CD14-positive monocyte (primary cell): ENCODE measurements at regions not wholly inside any gene's neighbourhood (a gene's known extent, or its start where the extent isn't known, plus 50 kb on each side); places are given as distances from the start of the nearest gene placed in this dataset.
A peak's percentile ranks its signal among the peaks of the same experiment; 100 is the strongest.

ENCODE experiments used
- DNase-seq, 3 donors: peaks; one replicate each; pipeline ENCODE4 v3.0.0-alpha.2; 2011 to 2022
- H2AFZ ChIP-seq: 2 replicates; pipeline ENCODE4 v1.6.0; 2012; ENCODE audit warnings: mild to moderate bottlenecking, low read depth, low read length, inconsistent platforms; ENCODE audit not compliant: insufficient read depth, poor library complexity, severe bottlenecking
- H3K27ac ChIP-seq, 2 donors: 1 replicate in 1 of 2; 2 replicates in 1 of 2; pipeline ENCODE4 v1.5.1; 2012 to 2013; ENCODE audit warnings: low read length in 2 of 2, control low read depth in 1 of 2, inconsistent platforms in 1 of 2, low read depth in 1 of 2, mild to moderate bottlenecking in 1 of 2
- H3K27me3 ChIP-seq, 2 donors: one replicate each; pipeline versions ENCODE4 v1.6.0 to v1.6.1; 2011 to 2013; ENCODE audit warnings: low read length in 2 of 2; ENCODE audit not compliant: control insufficient read depth in 2 of 2, insufficient read depth in 2 of 2
- H3K36me3 ChIP-seq, 2 donors: replicated peaks in 1 of 2; 1 replicate in 1 of 2; 2 replicates in 1 of 2; pipeline versions ENCODE4 v1.5.1 to v1.6.1; 2012 to 2013; ENCODE audit warnings: low read length in 2 of 2, control low read depth in 1 of 2, inconsistent platforms in 1 of 2, mild to moderate bottlenecking in 1 of 2; ENCODE audit not compliant: insufficient read depth in 2 of 2, control insufficient read depth in 1 of 2
- H3K4me1 ChIP-seq, 2 donors: 1 replicate in 1 of 2; 2 replicates in 1 of 2; pipeline versions ENCODE4 v1.5.1 to v1.6.1; 2012 to 2013; ENCODE audit warnings: low read length in 2 of 2, control low read depth in 1 of 2, inconsistent platforms in 1 of 2, mild to moderate bottlenecking in 1 of 2, moderate library complexity in 1 of 2; ENCODE audit not compliant: insufficient read depth in 2 of 2, control insufficient read depth in 1 of 2
- H3K4me2 ChIP-seq: replicated peaks from 2 replicates; pipeline ENCODE3; 2012; ENCODE audit warnings: low read length, moderate library complexity, mild to moderate bottlenecking; ENCODE audit not compliant: poor library complexity, severe bottlenecking; ENCODE audit errors: extremely low read depth
- H3K4me3 ChIP-seq, 3 experiments: fragments of 200-600 bp in 1 of 3; sonication (generic) in 1 of 3; replicated peaks in 1 of 3; 1 replicate in 2 of 3; 2 replicates in 1 of 3; pipeline ENCODE4 v1.5.1; 2011 to 2013; ENCODE audit warnings: low read length in 3 of 3, mild to moderate bottlenecking in 3 of 3, control low read depth in 2 of 3, low read depth in 2 of 3, inconsistent platforms in 1 of 3, moderate library complexity in 1 of 3
- H3K79me2 ChIP-seq: 2 replicates; pipeline ENCODE4 v1.6.0; 2012; ENCODE audit warnings: mild to moderate bottlenecking, control low read depth, inconsistent platforms, low read length, moderate library complexity; ENCODE audit not compliant: insufficient read depth
- H3K9ac ChIP-seq: 2 replicates; pipeline ENCODE4 v1.6.0; 2017; ENCODE audit warnings: low read length, mild to moderate bottlenecking; ENCODE audit not compliant: insufficient read depth, poor library complexity, severe bottlenecking
- H3K9me3 ChIP-seq, 2 donors: replicated peaks in 1 of 2; 1 replicate in 1 of 2; 2 replicates in 1 of 2; pipeline versions ENCODE4 v1.5.1 to v1.6.1; 2012 to 2013; ENCODE audit warnings: low read length in 2 of 2, control low read depth in 1 of 2; ENCODE audit not compliant: control insufficient read depth in 1 of 2, insufficient read depth in 1 of 2
- H4K20me1 ChIP-seq: 2 replicates; pipeline ENCODE4 v1.6.0; 2012; ENCODE audit warnings: mild to moderate bottlenecking, low read length, control low read depth, moderate library complexity; ENCODE audit not compliant: insufficient read depth
- H3K27ac Mint-ChIP-seq, 7 donors: one replicate each; pipeline ENCODE4 v1.8.0; 2020; ENCODE audit warnings: mild to moderate bottlenecking in 7 of 7, mixed read lengths in 7 of 7, moderate library complexity in 6 of 7, inconsistent platforms in 2 of 7
- H3K27me3 Mint-ChIP-seq, 3 donors: one replicate each; pipeline ENCODE4 v1.8.0; 2021 to 2022; ENCODE audit warnings: low read depth in 3 of 3, mild to moderate bottlenecking in 3 of 3, mixed read lengths in 3 of 3, moderate library complexity in 3 of 3, inconsistent platforms in 1 of 3
- H3K36me3 Mint-ChIP-seq, 2 donors: one replicate each; pipeline ENCODE4 v1.8.0; 2020; ENCODE audit warnings: mixed read lengths in 2 of 2, inconsistent platforms in 1 of 2, mild to moderate bottlenecking in 1 of 2
- H3K4me1 Mint-ChIP-seq: one replicate; pipeline ENCODE4 v1.8.0; 2020; ENCODE audit warnings: mild to moderate bottlenecking, mixed read lengths
- H3K4me3 Mint-ChIP-seq, 2 donors: one replicate each; pipeline ENCODE4 v1.8.0; 2020; ENCODE audit warnings: mild to moderate bottlenecking in 2 of 2, mixed read lengths in 2 of 2, moderate library complexity in 1 of 2
- H3K9me3 Mint-ChIP-seq, 7 donors: one replicate each; pipeline ENCODE4 v1.8.0; 2020 to 2022; ENCODE audit warnings: mixed read lengths in 7 of 7, mild to moderate bottlenecking in 6 of 7, moderate library complexity in 6 of 7, inconsistent platforms in 2 of 7
- CTCF ChIP-seq: fragments of 200-600 bp; IDR thresholded peaks from one replicate; pipeline ENCODE4 v1.8.0; 2022; ENCODE audit warnings: antibody characterized with exemption, mild to moderate bottlenecking
- WGBS: methylation state at CpG from one replicate; pipeline ENCODE4 v1.1.5; 2013; ENCODE audit warnings: missing lambda C conversion rate; ENCODE audit not compliant: insufficient coverage; 5-methylcytosine and 5-hydroxymethylcytosine counted together
- intact Hi-C, 2 donors: fragments of 100-400 bp; cut with micrococcal nuclease; formaldehyde crosslinking; loops; one replicate each; pipeline versions ENCODE4 v1.15.0 to v1.15.1; 2023

GRCh38 chr17:73765824-73766563, 121.7 kb upstream of the SDK2 start:
- Histone ChIP-seq H3K79me2 (no peaks in the 10 kb centered on the region), H3K27me3 (no peaks in the 10 kb centered on the region), H3K9me3 (no peaks in the 10 kb centered on the region), H3K36me3 (no peaks in the 10 kb centered on the region), H4K20me1 (no peaks in the 10 kb centered on the region), H3K4me1 (peaks cover 0 to 5% of the 10 kb centered on the region in 2 donors), H3K4me2 (no peak overlapping the region), H3K4me3 (no peak overlapping the region), H3K27ac (no peak overlapping the region), H3K9ac (no peak overlapping the region), H2AFZ (no peak overlapping the region)
- Mint-ChIP-seq H3K27ac (peak overlapping the region in 2 of 7 donors; percentile 48 to 70), H3K4me1 (peaks cover 7% of the 10 kb centered on the region), H3K36me3 (no peaks in the 10 kb centered on the region), H3K27me3 (peaks cover 4 to 23% (median 12%) of the 10 kb centered on the region in 3 donors), H3K9me3 (peaks cover 0 to 1% (median 0%) of the 10 kb centered on the region in 7 donors), H3K4me3 (no peak overlapping the region)
- intact Hi-C loops, result no loop called here
- no peak for DNase-seq
- TF ChIP-seq CTCF, result no peak
- WGBS, result 80% methylated on average over 10 of the region's 17 CpGs

- Histone ChIP-seq H3K79me2 (no peaks in the 10 kb centered on the region), H2AFZ (no peak overlapping the region), H3K4me1 (peaks cover 0 to 5% of the 10 kb centered on the region in 2 donors), H3K27me3 (no peaks in the 10 kb centered on the region), H4K20me1 (no peaks in the 10 kb centered on the region), H3K9me3 (no peaks in the 10 kb centered on the region), H3K36me3 (no peaks in the 10 kb centered on the region), H3K27ac (no peak overlapping the region), H3K4me3 (no peak overlapping the region), H3K9ac (no peak overlapping the region), H3K4me2 (no peak overlapping the region)
- peaks cover 0 to 1% (median 0%) of the 10 kb centered on the region in 7 donors for H3K9me3 Mint-ChIP-seq
- intact Hi-C loops, result no loop called here
- H3K4me1 Mint-ChIP-seq, result peaks cover 7% of the 10 kb centered on the region
- peaks cover 12 to 21% (median 14%) of the 10 kb centered on the region in 3 donors for H3K27me3 Mint-ChIP-seq
- no peak overlapping the region for H3K4me3 Mint-ChIP-seq
- no peak for DNase-seq
- no peak for TF ChIP-seq CTCF
- no peak overlapping the region for H3K27ac Mint-ChIP-seq
- no peaks in the 10 kb centered on the region for H3K36me3 Mint-ChIP-seq
- WGBS, result 96% methylated on average over 4 of the region's 7 CpGs
These were observed 123.5 kb upstream of the SDK2 start for GRCh38 chr17:73767696-73768095.
